K562 (cell line): ENCODE measurements at regions not wholly inside any gene's neighbourhood (a gene's known extent, or its start where the extent isn't known, plus 50 kb on each side); places are given as distances from the start of the nearest gene placed in this dataset.

Experiments
- ATAC-seq: fragments of 200-7000 bp; cut with Tn5 transposase; 3 replicates; pipeline ENCODE4 v1.9.1; 2020; ENCODE audit warnings: moderate library complexity
- BruUV-seq: library from RNA; stranded (reverse); fragments of 400-500 nt; replicated peaks from 2 replicates; lab custom pipeline; 2021; lab: Mats Ljungman, UMichigan
- CTCF ChIA-PET: fragments of 300-600 bp; formaldehyde crosslinking; extraction: SDS; loops from one replicate; lab custom pipeline; 2021; ENCODE audit warnings: low intra/inter-chr PET ratio; lab: Yijun Ruan, JAX
- POLR2A ChIA-PET: fragments of 300-600, 350-650 bp; sonication (Branson Sonifier 250); formaldehyde crosslinking; extraction: SDS; loops from one replicate; lab custom pipeline; 2021; ENCODE audit warnings: antibody characterized with exemption, inconsistent platforms; lab: Yijun Ruan, JAX
- DNase-seq, 4 experiments: peaks; one replicate each; pipeline versions ENCODE4 v3.0.0 to v3.0.0-alpha.2; 2011 to 2018; ENCODE audit warnings: low spot score in 3 of 4, mixed read lengths in 3 of 4; ENCODE audit errors: extremely low read depth in 1 of 4
- FAIRE-seq: peaks from 2 replicates; lab custom pipeline; 2011; peaks lifted over from hg19 to GRCh38; lab: Jason Lieb, UNC
- H2AFZ ChIP-seq: 2 replicates; pipeline ENCODE4 v1.6.0; 2011; ENCODE audit warnings: low read depth, low read length, control low read depth, inconsistent platforms
- H3K27ac ChIP-seq: fragments of 200-600 bp; 3 replicates; pipeline ENCODE4 v1.8.0; 2011; ENCODE audit warnings: low read depth, mild to moderate bottlenecking, control low read depth, inconsistent platforms, low read length, moderate library complexity, mixed read lengths; ENCODE audit errors: extremely low read depth
- H3K27me3 ChIP-seq, 2 experiments: fragments of 300-600 bp in 1 of 2; 2 replicates in 1 of 2; 3 replicates in 1 of 2; pipeline versions ENCODE4 v1.6.0 to v1.8.0; 2011; ENCODE audit warnings: inconsistent platforms in 2 of 2, low read length in 2 of 2, mild to moderate bottlenecking in 1 of 2, mixed read lengths in 1 of 2, moderate library complexity in 1 of 2; ENCODE audit not compliant: control insufficient read depth in 2 of 2, insufficient read depth in 2 of 2
- H3K36me3 ChIP-seq: fragments of 300-600 bp; 3 replicates; pipeline ENCODE4 v1.8.0; 2011; ENCODE audit warnings: mild to moderate bottlenecking, low read length, inconsistent platforms; ENCODE audit not compliant: control insufficient read depth, insufficient read depth
- H3K4me1 ChIP-seq, 2 experiments: fragments of 200-600 bp in 1 of 2; replicated peaks in 1 of 2; 2 replicates in 1 of 2; 3 replicates in 1 of 2; pipeline versions ENCODE4 v1.5.1 to v1.8.0; 2011; ENCODE audit warnings: inconsistent platforms in 2 of 2, low read length in 2 of 2, mild to moderate bottlenecking in 1 of 2, mixed read lengths in 1 of 2, moderate library complexity in 1 of 2; ENCODE audit not compliant: control insufficient read depth in 2 of 2, insufficient read depth in 2 of 2
- H3K4me2 ChIP-seq: 2 replicates; pipeline ENCODE4 v1.6.1; 2011; ENCODE audit warnings: low read length, control low read depth, inconsistent platforms, mixed read lengths; ENCODE audit not compliant: insufficient read depth
- H3K4me3 ChIP-seq: fragments of 200-600 bp; sonication (generic), shearing (Covaris generic); 2 replicates; pipeline ENCODE4 v1.5.1; 2016; ENCODE audit warnings: control low read depth, inconsistent platforms
- H3K79me2 ChIP-seq: fragments of 200-600 bp; 3 replicates; pipeline ENCODE4 v1.8.0; 2011; ENCODE audit warnings: low read length, inconsistent platforms; ENCODE audit not compliant: control insufficient read depth, insufficient read depth
- H3K9ac ChIP-seq, 2 experiments: 2 replicates each; pipeline versions ENCODE4 v1.6.0 to v1.6.1; 2011; ENCODE audit warnings: low read depth in 2 of 2, low read length in 2 of 2, control low read depth in 1 of 2, inconsistent platforms in 1 of 2, mild to moderate bottlenecking in 1 of 2, mixed read lengths in 1 of 2; ENCODE audit not compliant: insufficient read depth in 1 of 2
- H3K9me1 ChIP-seq: one replicate; pipeline ENCODE4 v1.6.0; 2011; ENCODE audit warnings: inconsistent platforms, mild to moderate bottlenecking, low read length, moderate library complexity; ENCODE audit not compliant: control insufficient read depth, insufficient read depth
- H3K9me3 ChIP-seq: replicated peaks from 2 replicates; pipeline ENCODE4 v1.5.1; 2011; ENCODE audit warnings: low read depth, low read length, inconsistent platforms; ENCODE audit not compliant: control insufficient read depth, insufficient read depth
- H4K20me1 ChIP-seq: replicated peaks from 2 replicates; pipeline ENCODE4 v1.6.1; 2011; ENCODE audit warnings: low read length, inconsistent platforms, mixed read lengths; ENCODE audit not compliant: control insufficient read depth, insufficient read depth
- DIDO1 ChIP-seq: fragments of 450-650 bp; IDR thresholded peaks from 2 replicates; pipeline ENCODE4 v1.6.1; 2016; ENCODE audit warnings: low read depth, missing biosample characterization, missing genetic modification characterization
- GTF2F1 ChIP-seq: IDR thresholded peaks from 2 replicates; pipeline ENCODE4 v1.6.1; 2011; ENCODE audit warnings: low read depth, low read length, improper control_type of control experiment
- HDAC6 ChIP-seq: IDR thresholded peaks from 2 replicates; pipeline ENCODE4 v1.6.1; 2012; ENCODE audit warnings: low read depth, mild to moderate bottlenecking, control low read depth, inconsistent platforms, low read length, moderate library complexity
- KAT8 ChIP-seq: fragments of 450-650 bp; IDR thresholded peaks from 2 replicates; pipeline ENCODE4 v1.6.1; 2016; ENCODE audit warnings: low read depth, mild to moderate bottlenecking
- KDM4B ChIP-seq, 2 experiments: fragments of 450-650 bp in 1 of 2; sonication (generic) in 1 of 2; IDR thresholded peaks; 2 replicates each; pipeline ENCODE4 v1.6.1; 2016 to 2017; ENCODE audit warnings: borderline replicate concordance in 2 of 2, antibody characterized with exemption in 1 of 2, low read depth in 1 of 2, mild to moderate bottlenecking in 1 of 2
- NR3C1 ChIP-seq: sonication (generic); formaldehyde crosslinking; IDR thresholded peaks from 2 replicates; pipeline ENCODE4 v1.8.1; 2022; ENCODE audit warnings: missing genetic modification reagents
- POLR2AphosphoS5 ChIP-seq: IDR thresholded peaks from 2 replicates; pipeline ENCODE4 v1.6.1; 2011; ENCODE audit warnings: mild to moderate bottlenecking, low read depth, low read length, moderate library complexity; ENCODE audit not compliant: control insufficient read depth, insufficient read depth
- SREBF1 ChIP-seq: fragments of 150-350 bp; IDR thresholded peaks from 2 replicates; pipeline ENCODE4 v1.6.1; 2014; ENCODE audit warnings: antibody characterized with exemption, low read depth, low read length, borderline replicate concordance
- SREBF2 ChIP-seq: sonication (generic); formaldehyde crosslinking; IDR thresholded peaks from 2 replicates; pipeline ENCODE4 v1.4.0; 2020; ENCODE audit warnings: mild to moderate bottlenecking, missing genetic modification reagents
- THRAP3 ChIP-seq: fragments of 450-650 bp; IDR thresholded peaks from 2 replicates; pipeline ENCODE4 v1.6.1; 2016; ENCODE audit warnings: mild to moderate bottlenecking, inconsistent platforms, borderline replicate concordance
- ZNF197 ChIP-seq: fragments of 200-800 bp; sonication (Bioruptor generic); IDR thresholded peaks from 2 replicates; pipeline ENCODE4 v1.6.1; 2016; ENCODE audit warnings: low read depth, missing genetic modification characterization, missing compliant biosample characterization
- ZNF311 ChIP-seq: fragments of 250-450 bp; sonication (Bioruptor Pico); IDR thresholded peaks from 2 replicates; pipeline ENCODE4 v1.4.0; 2020; ENCODE audit warnings: mild to moderate bottlenecking, moderate library complexity
- in situ Hi-C: fragments of 300-500 bp; cut with MboI; formaldehyde crosslinking; loops from 4 replicates; pipeline ENCODE4 v1.15.0; 2018; ENCODE audit warnings: inconsistent platforms, mixed read lengths
- intact Hi-C: fragments of 100-400 bp; cut with micrococcal nuclease; formaldehyde crosslinking; loops from 2 replicates; pipeline ENCODE4 v1.14.2; 2022
- TF ChIP-seq, protein P1 (sequence below): fragments of 250-450 bp; sonication (Bioruptor Pico); IDR thresholded peaks from 2 replicates; pipeline ENCODE4 v1.8.0; 2021; ENCODE audit warnings: mild to moderate bottlenecking, moderate library complexity
- TF ChIP-seq, protein P2 (sequence below): fragments of 450-650 bp; IDR thresholded peaks from 2 replicates; pipeline ENCODE4 v1.6.1; 2017; ENCODE audit warnings: antibody characterized with exemption
- TF ChIP-seq, protein P3 (sequence below), 2 experiments: fragments of 450-650 bp in 1 of 2; IDR thresholded peaks; 2 replicates each; pipeline ENCODE4 v1.6.1; 2011 to 2017; ENCODE audit warnings: low read depth in 2 of 2, antibody characterized with exemption in 1 of 2, borderline replicate concordance in 1 of 2, low read length in 1 of 2, mild to moderate bottlenecking in 1 of 2, mixed read lengths in 1 of 2; ENCODE audit not compliant: control insufficient read depth in 1 of 2

DNA sequence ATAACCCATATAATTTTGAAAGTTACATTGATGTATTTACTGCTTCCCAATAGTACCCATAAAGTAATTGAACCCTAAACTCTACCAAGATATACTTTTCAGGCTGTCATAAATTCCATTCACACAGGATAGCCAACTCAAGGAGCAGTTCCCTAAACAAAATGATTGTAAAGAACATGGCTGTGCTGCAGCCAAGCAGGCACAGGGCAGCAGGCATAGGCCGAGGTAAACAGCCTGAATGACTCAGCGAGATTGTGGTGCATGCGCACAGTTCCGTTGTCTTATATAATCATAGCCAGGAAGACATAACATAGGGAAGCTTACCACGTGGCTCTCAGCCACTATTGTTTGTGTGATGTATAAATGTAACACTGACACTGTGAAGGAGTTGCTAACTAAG, 344.9 kb downstream of the FSCB start (continued):
- TF ChIP-seq, protein P1, sequence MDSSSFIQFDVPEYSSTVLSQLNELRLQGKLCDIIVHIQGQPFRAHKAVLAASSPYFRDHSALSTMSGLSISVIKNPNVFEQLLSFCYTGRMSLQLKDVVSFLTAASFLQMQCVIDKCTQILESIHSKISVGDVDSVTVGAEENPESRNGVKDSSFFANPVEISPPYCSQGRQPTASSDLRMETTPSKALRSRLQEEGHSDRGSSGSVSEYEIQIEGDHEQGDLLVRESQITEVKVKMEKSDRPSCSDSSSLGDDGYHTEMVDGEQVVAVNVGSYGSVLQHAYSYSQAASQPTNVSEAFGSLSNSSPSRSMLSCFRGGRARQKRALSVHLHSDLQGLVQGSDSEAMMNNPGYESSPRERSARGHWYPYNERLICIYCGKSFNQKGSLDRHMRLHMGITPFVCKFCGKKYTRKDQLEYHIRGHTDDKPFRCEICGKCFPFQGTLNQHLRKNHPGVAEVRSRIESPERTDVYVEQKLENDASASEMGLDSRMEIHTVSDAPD (CRISPR knock-in tag) = peak; percentile 61; the same call in 1 of the 2 replicates

DNA sequence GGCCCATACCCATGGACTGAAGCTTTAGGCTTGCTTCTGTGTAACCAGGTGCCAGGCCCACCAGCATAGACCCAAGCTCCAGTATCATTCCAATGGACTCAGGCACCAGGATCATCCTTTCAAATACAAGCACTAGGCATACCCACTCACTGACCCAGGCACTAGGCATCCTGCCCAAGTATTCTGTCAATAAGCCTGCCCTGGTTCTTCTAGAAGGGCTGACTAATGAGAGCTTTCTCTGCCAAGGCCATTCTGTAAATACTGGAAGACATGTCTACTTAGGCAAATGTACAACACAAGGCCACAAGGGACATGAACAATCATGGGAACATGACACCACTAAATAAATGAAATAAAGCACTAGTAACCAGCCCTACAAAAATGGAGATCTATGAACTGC, 352.2 kb downstream of the FSCB start:
- H4K20me1 ChIP-seq = no peaks in the 10 kb centered on the region
- no TSS peak for BruUV-seq
- no peak overlapping the region for H3K27ac ChIP-seq
- no peaks in the 10 kb centered on the region for H3K9me3 ChIP-seq
- H2AFZ ChIP-seq = no peak overlapping the region
- H3K9ac ChIP-seq = no peak overlapping the region
- H3K27me3 ChIP-seq = no peaks in the 10 kb centered on the region
- no peaks in the 10 kb centered on the region for H3K4me1 ChIP-seq
- H3K4me3 ChIP-seq = no peak overlapping the region
- ChIA-PET CTCF (no interaction called here), POLR2A (no interaction called here)
- FAIRE-seq (no peak), DNase-seq (no peak), ATAC-seq (no peak)
- H3K36me3 ChIP-seq = no peaks in the 10 kb centered on the region
- no peaks in the 10 kb centered on the region for H3K9me1 ChIP-seq
- in situ Hi-C loops (no loop called here), intact Hi-C loops (no loop called here)
- H3K79me2 ChIP-seq = no peaks in the 10 kb centered on the region
- H3K4me2 ChIP-seq = no peak overlapping the region
- TF ChIP-seq SREBF2 (CRISPR knock-in tag) (no peak), HDAC6 (no peak), GTF2F1 (no peak), KDM4B (IDR thresholded peaks at IDR 0.05; ENCODE audit: borderline replicate concordance in 2 of 2, low read depth in 1 of 2) (no peak), POLR2AphosphoS5 (no peak), SREBF1 (no peak), ZNF311 (no peak), ZNF197 (CRISPR knock-in tag) (no peak), THRAP3 (no peak), KAT8 (no peak), DIDO1 (tag) (no peak), NR3C1 (CRISPR knock-in tag) (no peak)
- TF ChIP-seq, protein P2, sequence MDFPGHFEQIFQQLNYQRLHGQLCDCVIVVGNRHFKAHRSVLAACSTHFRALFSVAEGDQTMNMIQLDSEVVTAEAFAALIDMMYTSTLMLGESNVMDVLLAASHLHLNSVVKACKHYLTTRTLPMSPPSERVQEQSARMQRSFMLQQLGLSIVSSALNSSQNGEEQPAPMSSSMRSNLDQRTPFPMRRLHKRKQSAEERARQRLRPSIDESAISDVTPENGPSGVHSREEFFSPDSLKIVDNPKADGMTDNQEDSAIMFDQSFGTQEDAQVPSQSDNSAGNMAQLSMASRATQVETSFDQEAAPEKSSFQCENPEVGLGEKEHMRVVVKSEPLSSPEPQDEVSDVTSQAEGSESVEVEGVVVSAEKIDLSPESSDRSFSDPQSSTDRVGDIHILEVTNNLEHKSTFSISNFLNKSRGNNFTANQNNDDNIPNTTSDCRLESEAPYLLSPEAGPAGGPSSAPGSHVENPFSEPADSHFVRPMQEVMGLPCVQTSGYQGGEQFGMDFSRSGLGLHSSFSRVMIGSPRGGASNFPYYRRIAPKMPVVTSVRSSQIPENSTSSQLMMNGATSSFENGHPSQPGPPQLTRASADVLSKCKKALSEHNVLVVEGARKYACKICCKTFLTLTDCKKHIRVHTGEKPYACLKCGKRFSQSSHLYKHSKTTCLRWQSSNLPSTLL = no peak
- TF ChIP-seq, protein P3, sequence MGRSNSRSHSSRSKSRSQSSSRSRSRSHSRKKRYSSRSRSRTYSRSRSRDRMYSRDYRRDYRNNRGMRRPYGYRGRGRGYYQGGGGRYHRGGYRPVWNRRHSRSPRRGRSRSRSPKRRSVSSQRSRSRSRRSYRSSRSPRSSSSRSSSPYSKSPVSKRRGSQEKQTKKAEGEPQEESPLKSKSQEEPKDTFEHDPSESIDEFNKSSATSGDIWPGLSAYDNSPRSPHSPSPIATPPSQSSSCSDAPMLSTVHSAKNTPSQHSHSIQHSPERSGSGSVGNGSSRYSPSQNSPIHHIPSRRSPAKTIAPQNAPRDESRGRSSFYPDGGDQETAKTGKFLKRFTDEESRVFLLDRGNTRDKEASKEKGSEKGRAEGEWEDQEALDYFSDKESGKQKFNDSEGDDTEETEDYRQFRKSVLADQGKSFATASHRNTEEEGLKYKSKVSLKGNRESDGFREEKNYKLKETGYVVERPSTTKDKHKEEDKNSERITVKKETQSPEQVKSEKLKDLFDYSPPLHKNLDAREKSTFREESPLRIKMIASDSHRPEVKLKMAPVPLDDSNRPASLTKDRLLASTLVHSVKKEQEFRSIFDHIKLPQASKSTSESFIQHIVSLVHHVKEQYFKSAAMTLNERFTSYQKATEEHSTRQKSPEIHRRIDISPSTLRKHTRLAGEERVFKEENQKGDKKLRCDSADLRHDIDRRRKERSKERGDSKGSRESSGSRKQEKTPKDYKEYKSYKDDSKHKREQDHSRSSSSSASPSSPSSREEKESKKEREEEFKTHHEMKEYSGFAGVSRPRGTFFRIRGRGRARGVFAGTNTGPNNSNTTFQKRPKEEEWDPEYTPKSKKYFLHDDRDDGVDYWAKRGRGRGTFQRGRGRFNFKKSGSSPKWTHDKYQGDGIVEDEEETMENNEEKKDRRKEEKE (IDR thresholded peaks at IDR 0.05; ENCODE audit: borderline replicate concordance in 1 of 2, control insufficient read depth in 1 of 2, low read depth in 2 of 2, low read length in 1 of 2) = no peak
